Stimulated activated CD8-positive, alpha-beta memory T cell treated with anti-CD3 and anti-CD28 coated beads, Interleukin-7, amount 100 ng/mL, for 48 hours (primary cell): ENCODE measurements at regions not wholly inside any gene's neighbourhood (a gene's known extent, or its start where the extent isn't known, plus 50 kb on each side); places are given as distances from the start of the nearest gene placed in this dataset.
"Not testable (repeated sequence)": the region's sequence is repeated elsewhere in the genome, so short reads cannot be mapped to it uniquely, and the experiment has no call there.

Source experiments
- DNase-seq, 2 donors: peaks; one replicate each; pipeline ENCODE4 v3.0.0-alpha.2; 2020; ENCODE audit warnings: low read depth in 1 of 2; ENCODE audit errors: extremely low read depth in 1 of 2

- DNase-seq = no peak
These were observed 365.3 kb upstream of the PKN2 start for GRCh38 chr1:88318740-88319139.

GRCh38 chr1:88320291-88320690 lies 363.8 kb upstream of the PKN2 start:
- no peak for DNase-seq

- no peak for DNase-seq
These were observed 362.4 kb upstream of the PKN2 start for GRCh38 chr1:88321706-88322105.

GRCh38 chr1:88324899-88325298 lies 359.2 kb upstream of the PKN2 start:
- no peak for DNase-seq

GRCh38 chr1:88327391-88328267 lies 356.4 kb upstream of the PKN2 start:
- DNase-seq = no peak

- no peak for DNase-seq
These were observed 353.9 kb upstream of the PKN2 start for GRCh38 chr1:88330201-88330600.

- no peak for DNase-seq
These were observed 350.9 kb upstream of the PKN2 start for GRCh38 chr1:88333086-88333695.

- DNase-seq = no peak
These were observed 342.6 kb upstream of the PKN2 start for GRCh38 chr1:88341447-88341846.

GRCh38 chr1:88342081-88342480 lies 342.0 kb upstream of the PKN2 start:
- not testable (repeated sequence) for DNase-seq

- DNase-seq = no peak
These were observed 333.4 kb upstream of the PKN2 start for GRCh38 chr1:88350648-88351047.

- no peak for DNase-seq
These were observed 332.1 kb upstream of the PKN2 start for GRCh38 chr1:88351960-88352359.

- no peak for DNase-seq
These were observed 329.8 kb upstream of the PKN2 start for GRCh38 chr1:88354256-88354655.

- no peak for DNase-seq
These were observed 326.3 kb upstream of the PKN2 start for GRCh38 chr1:88357729-88358128.

GRCh38 chr1:88371436-88372023 lies 312.5 kb upstream of the PKN2 start:
- DNase-seq = no peak

- no peak for DNase-seq
These were observed 308.1 kb upstream of the PKN2 start for GRCh38 chr1:88375977-88376376.

GRCh38 chr1:88376421-88376820 lies 307.7 kb upstream of the PKN2 start:
- no peak for DNase-seq

GRCh38 chr1:88378560-88378959 lies 305.5 kb upstream of the PKN2 start:
- no peak for DNase-seq

- no peak for DNase-seq
These were observed 289.1 kb upstream of the PKN2 start for GRCh38 chr1:88394958-88395357.

GRCh38 chr1:88398338-88398737 lies 285.7 kb upstream of the PKN2 start:
- no peak for DNase-seq

GRCh38 chr1:88399690-88400089 lies 284.4 kb upstream of the PKN2 start:
- no peak for DNase-seq

GRCh38 chr1:88401313-88401712 lies 282.8 kb upstream of the PKN2 start:
- no peak for DNase-seq

GRCh38 chr1:88404582-88404981 lies 279.5 kb upstream of the PKN2 start:
- no peak for DNase-seq
